Endodermal cell (in vitro differentiated cells): ENCODE measurements at regions not wholly inside any gene's neighbourhood (a gene's known extent, or its start where the extent isn't known, plus 50 kb on each side); places are given as distances from the start of the nearest gene placed in this dataset.

Experiments
- DNase-seq: peaks from one replicate; pipeline ENCODE4 v3.0.0-alpha.2; 2017
- H3K27ac ChIP-seq: 2 replicates; pipeline ENCODE4 v1.5.1; 2013; ENCODE audit warnings: mild to moderate bottlenecking, low read depth, low read length, moderate library complexity
- H3K27me3 ChIP-seq: 2 replicates; pipeline ENCODE4 v1.6.1; 2013; ENCODE audit warnings: mild to moderate bottlenecking, low read length, moderate library complexity; ENCODE audit not compliant: insufficient read depth, control insufficient read depth, poor library complexity, severe bottlenecking
- H3K36me3 ChIP-seq: 2 replicates; pipeline ENCODE4 v1.7.0; 2013; ENCODE audit warnings: mild to moderate bottlenecking, low read length, moderate library complexity; ENCODE audit not compliant: control insufficient read depth, insufficient read depth
- H3K4me1 ChIP-seq: one replicate; pipeline ENCODE4 v1.7.0; 2013; ENCODE audit warnings: low read length; ENCODE audit not compliant: control insufficient read depth, insufficient read depth
- H3K4me3 ChIP-seq: 2 replicates; pipeline ENCODE4 v1.5.1; 2013; ENCODE audit warnings: mild to moderate bottlenecking, low read length, moderate library complexity
- H3K9ac ChIP-seq: 2 replicates; pipeline ENCODE4 v1.6.1; 2013; ENCODE audit warnings: mild to moderate bottlenecking, low read length, moderate library complexity; ENCODE audit not compliant: poor library complexity, severe bottlenecking; ENCODE audit errors: extremely low read depth
- H3K9me3 ChIP-seq: 2 replicates; pipeline ENCODE4 v1.6.1; 2013; ENCODE audit warnings: mild to moderate bottlenecking, low read length, moderate library complexity; ENCODE audit not compliant: control insufficient read depth
- H3K27ac Mint-ChIP-seq: 2 replicates; pipeline ENCODE4 v1.8.0; 2020; ENCODE audit warnings: mixed read lengths
- H3K27me3 Mint-ChIP-seq: 2 replicates; pipeline ENCODE4 v1.8.0; 2021; ENCODE audit warnings: mild to moderate bottlenecking, mixed read lengths; ENCODE audit not compliant: insufficient read depth
- H3K36me3 Mint-ChIP-seq: 2 replicates; pipeline ENCODE4 v1.8.0; 2020; ENCODE audit warnings: low read depth, mixed read lengths
- H3K4me1 Mint-ChIP-seq: 2 replicates; pipeline ENCODE4 v1.8.0; 2020; ENCODE audit warnings: mixed read lengths
- H3K4me3 Mint-ChIP-seq: 2 replicates; pipeline ENCODE4 v1.8.0; 2020; ENCODE audit warnings: mild to moderate bottlenecking, moderate library complexity, mixed read lengths
- H3K9me3 Mint-ChIP-seq: 2 replicates; pipeline ENCODE4 v1.8.0; 2020; ENCODE audit warnings: mild to moderate bottlenecking, mixed read lengths
- CTCF ChIP-seq: fragments of 200-600 bp; sonication (generic); conservative IDR thresholded peaks from 2 replicates; pipeline ENCODE4 v1.5.0; 2021; ENCODE audit warnings: antibody characterized with exemption, mild to moderate bottlenecking
- WGBS, 2 experiments: methylation state at CpG; one replicate each; pipeline versions ENCODE4 v1.1.5 to v1.1.7; 2013; ENCODE audit warnings: missing lambda C conversion rate in 2 of 2, mixed read lengths in 1 of 2; ENCODE audit not compliant: insufficient coverage in 1 of 2, insufficient read length in 1 of 2; 5-methylcytosine and 5-hydroxymethylcytosine counted together

GRCh38 chr12:131380220-131380964 is 330.5 kb upstream of the SFSWAP start:
- DNase-seq, result peak; percentile 45
- Histone ChIP-seq H3K9ac (no peak overlapping the region), H3K27ac (peak overlapping the region; percentile 47), H3K4me3 (no peak overlapping the region), H3K4me1 (no peaks in the 10 kb centered on the region), H3K36me3 (no peaks in the 10 kb centered on the region), H3K9me3 (no peaks in the 10 kb centered on the region), H3K27me3 (no peaks in the 10 kb centered on the region)
- TF ChIP-seq CTCF, result no peak
- 84 to 93% methylated on average over 19 to 28 of the region's 28 CpGs for WGBS, 2 experiments
- Mint-ChIP-seq H3K36me3 (no peaks in the 10 kb centered on the region), H3K9me3 (no peaks in the 10 kb centered on the region), H3K4me1 (no peaks in the 10 kb centered on the region), H3K4me3 (no peak overlapping the region), H3K27me3 (peaks cover 2% of the 10 kb centered on the region), H3K27ac (no peak overlapping the region)

GRCh38 chr12:131380965-131381705 is 329.8 kb upstream of the SFSWAP start:
- Histone ChIP-seq H3K27ac (no peak overlapping the region), H3K4me1 (no peaks in the 10 kb centered on the region), H3K4me3 (no peak overlapping the region), H3K9ac (no peak overlapping the region), H3K27me3 (no peaks in the 10 kb centered on the region), H3K9me3 (no peaks in the 10 kb centered on the region), H3K36me3 (no peaks in the 10 kb centered on the region)
- Mint-ChIP-seq H3K4me1 (no peaks in the 10 kb centered on the region), H3K4me3 (no peak overlapping the region), H3K36me3 (no peaks in the 10 kb centered on the region), H3K27ac (no peak overlapping the region), H3K9me3 (no peaks in the 10 kb centered on the region), H3K27me3 (peaks cover 2% of the 10 kb centered on the region)
- no peak for TF ChIP-seq CTCF
- 75 to 88% methylated on average over 6 to 27 of the region's 27 CpGs for WGBS, 2 experiments
- peak; percentile 57 for DNase-seq

GRCh38 chr12:131381716-131382430 is 329.0 kb upstream of the SFSWAP start:
- no peaks in the 10 kb centered on the region for H3K9me3 Mint-ChIP-seq
- Histone ChIP-seq H3K9me3 (no peaks in the 10 kb centered on the region), H3K36me3 (no peaks in the 10 kb centered on the region), H3K27me3 (no peaks in the 10 kb centered on the region), H3K27ac (no peak overlapping the region), H3K4me3 (no peak overlapping the region), H3K4me1 (no peaks in the 10 kb centered on the region), H3K9ac (no peak overlapping the region)
- H3K4me1 Mint-ChIP-seq, result no peaks in the 10 kb centered on the region
- H3K4me3 Mint-ChIP-seq, result no peak overlapping the region
- 90 to 93% methylated on average over 16 to 20 of the region's 22 CpGs for WGBS, 2 experiments
- H3K27me3 Mint-ChIP-seq, result peaks cover 2% of the 10 kb centered on the region
- no peaks in the 10 kb centered on the region for H3K36me3 Mint-ChIP-seq
- no peak overlapping the region for H3K27ac Mint-ChIP-seq
- TF ChIP-seq CTCF, result no peak
- no peak for DNase-seq
